ENCODE measurements at regions not wholly inside any gene's neighbourhood (a gene's known extent, or its start where the extent isn't known, plus 50 kb on each side); places are given as distances from the start of the nearest gene placed in this dataset.

- Histone ChIP-seq H2AFZ (ENCODE audit: low read depth) (no peak overlapping the region), H3K27ac (no peak overlapping the region), H3K27me3 (ENCODE audit: insufficient read depth, low read depth) (no peaks in the 10 kb centered on the region), H3K4me2 (no peak overlapping the region), H4K20me1 (ENCODE audit: insufficient read depth) (no peaks in the 10 kb centered on the region), H3K4me3 (IDR thresholded peaks at IDR 0.05; ENCODE audit: insufficient read depth, low read depth, low read length) (no peak overlapping the region), H3K36me3 (ENCODE audit: insufficient read depth) (no peaks in the 10 kb centered on the region), H3K79me2 (ENCODE audit: insufficient read depth, low read depth) (no peaks in the 10 kb centered on the region), H3K4me1 (ENCODE audit: low read depth, poor library complexity, severe bottlenecking) (no peaks in the 10 kb centered on the region), H3K9ac (no peak overlapping the region)
- no peak for TF ChIP-seq CTCF (conservative IDR thresholded peaks at IDR 0.05; ENCODE audit: low read depth, low read length)
Observed at GRCh38 chr2:8440029-8440778, 241.7 kb upstream of the ID2 start.

GRCh38 chr2:8441371-8441770 is 240.5 kb upstream of the ID2 start:
- no peak overlapping the region for H3K4me3 ChIP-seq (IDR thresholded peaks at IDR 0.05; ENCODE audit: insufficient read depth, low read depth, low read length)
- no peaks in the 10 kb centered on the region for H3K36me3 ChIP-seq (ENCODE audit: insufficient read depth)
- H4K20me1 ChIP-seq (ENCODE audit: insufficient read depth): no peaks in the 10 kb centered on the region
- no peak overlapping the region for H2AFZ ChIP-seq (ENCODE audit: low read depth)
- H3K27me3 ChIP-seq (ENCODE audit: insufficient read depth, low read depth): no peaks in the 10 kb centered on the region
- no peak overlapping the region for H3K27ac ChIP-seq
- H3K4me1 ChIP-seq (ENCODE audit: low read depth, poor library complexity, severe bottlenecking): no peaks in the 10 kb centered on the region
- H3K79me2 ChIP-seq (ENCODE audit: insufficient read depth, low read depth): no peaks in the 10 kb centered on the region
- no peak for TF ChIP-seq CTCF (conservative IDR thresholded peaks at IDR 0.05; ENCODE audit: low read depth, low read length)
- no peak overlapping the region for H3K9ac ChIP-seq
- no peak overlapping the region for H3K4me2 ChIP-seq

- no peak for TF ChIP-seq CTCF (conservative IDR thresholded peaks at IDR 0.05; ENCODE audit: low read depth, low read length)
- no peaks in the 10 kb centered on the region for H3K4me1 ChIP-seq (ENCODE audit: low read depth, poor library complexity, severe bottlenecking)
- H3K27ac ChIP-seq: no peak overlapping the region
- H2AFZ ChIP-seq (ENCODE audit: low read depth): no peak overlapping the region
- H3K27me3 ChIP-seq (ENCODE audit: insufficient read depth, low read depth): no peaks in the 10 kb centered on the region
- H4K20me1 ChIP-seq (ENCODE audit: insufficient read depth): no peaks in the 10 kb centered on the region
- no peak overlapping the region for H3K4me3 ChIP-seq (IDR thresholded peaks at IDR 0.05; ENCODE audit: insufficient read depth, low read depth, low read length)
- no peaks in the 10 kb centered on the region for H3K79me2 ChIP-seq (ENCODE audit: insufficient read depth, low read depth)
- no peak overlapping the region for H3K9ac ChIP-seq
- H3K4me2 ChIP-seq: no peak overlapping the region
- no peaks in the 10 kb centered on the region for H3K36me3 ChIP-seq (ENCODE audit: insufficient read depth)
Observed at GRCh38 chr2:8441986-8442385, 239.9 kb upstream of the ID2 start.

GRCh38 chr2:8442833-8443486 is 238.9 kb upstream of the ID2 start:
- Histone ChIP-seq H4K20me1 (ENCODE audit: insufficient read depth) (no peaks in the 10 kb centered on the region), H3K79me2 (ENCODE audit: insufficient read depth, low read depth) (no peaks in the 10 kb centered on the region), H3K9ac (no peak overlapping the region), H3K4me1 (ENCODE audit: low read depth, poor library complexity, severe bottlenecking) (no peaks in the 10 kb centered on the region), H3K27me3 (ENCODE audit: insufficient read depth, low read depth) (no peaks in the 10 kb centered on the region), H3K4me3 (IDR thresholded peaks at IDR 0.05; ENCODE audit: insufficient read depth, low read depth, low read length) (no peak overlapping the region), H3K36me3 (ENCODE audit: insufficient read depth) (no peaks in the 10 kb centered on the region), H2AFZ (ENCODE audit: low read depth) (no peak overlapping the region), H3K27ac (no peak overlapping the region), H3K4me2 (no peak overlapping the region)
- no peak for TF ChIP-seq CTCF (conservative IDR thresholded peaks at IDR 0.05; ENCODE audit: low read depth, low read length)

All from KMS-11 (cell line).